H1 (cell line): ENCODE measurements at regions not wholly inside any gene's neighbourhood (a gene's known extent, or its start where the extent isn't known, plus 50 kb on each side); places are given as distances from the start of the nearest gene placed in this dataset.

Source experiments
- CTCF ChIA-PET: fragments of 300-600 bp; sonication (Branson Sonifier 250); formaldehyde crosslinking; loops from one replicate; lab custom pipeline; 2021; ENCODE audit not compliant: partially characterized antibody; lab: Charles Lee
- POLR2A ChIA-PET: fragments of 300-600 bp; sonication (Branson Sonifier 250); formaldehyde crosslinking; loops from one replicate; lab custom pipeline; 2021; ENCODE audit warnings: inconsistent platforms; ENCODE audit not compliant: partially characterized antibody; lab: Charles Lee
- DNase-seq, 2 experiments: peaks; one replicate each; pipeline versions ENCODE4 v3.0.0 to v3.0.0-alpha.2; 2010 to 2022; ENCODE audit warnings: low spot score in 2 of 2, low read depth in 1 of 2, mixed read lengths in 1 of 2
- FAIRE-seq: peaks from 2 replicates; lab custom pipeline; 2011; peaks lifted over from hg19 to GRCh38; lab: Jason Lieb, UNC
- H2AFZ ChIP-seq: 2 replicates; pipeline ENCODE4 v1.8.1; 2012; ENCODE audit warnings: low read length, inconsistent platforms
- H2AK5ac ChIP-seq: 2 replicates; pipeline ENCODE4 v1.6.1; 2013; ENCODE audit warnings: low read depth, low read length
- H2BK120ac ChIP-seq: replicated peaks from 2 replicates; pipeline ENCODE3; 2013; ENCODE audit warnings: low read depth, low read length, inconsistent platforms
- H2BK12ac ChIP-seq: 2 replicates; pipeline ENCODE4 v1.6.1; 2013; ENCODE audit warnings: low read depth, low read length
- H2BK15ac ChIP-seq: 2 replicates; pipeline ENCODE4 v1.6.1; 2013; ENCODE audit warnings: low read length
- H2BK20ac ChIP-seq: 2 replicates; pipeline ENCODE4 v1.6.1; 2013; ENCODE audit warnings: low read length
- H2BK5ac ChIP-seq: 2 replicates; pipeline ENCODE4 v1.6.1; 2013; ENCODE audit warnings: low read depth, low read length
- H3K14ac ChIP-seq: 2 replicates; pipeline ENCODE4 v1.6.1; 2013; ENCODE audit warnings: inconsistent platforms; ENCODE audit not compliant: insufficient read length
- H3K18ac ChIP-seq: 2 replicates; pipeline ENCODE4 v1.6.1; 2013; ENCODE audit warnings: low read length; ENCODE audit errors: extremely low read depth
- H3K23ac ChIP-seq: 2 replicates; pipeline ENCODE4 v1.6.1; 2013; ENCODE audit warnings: inconsistent platforms; ENCODE audit not compliant: insufficient read length
- H3K23me2 ChIP-seq: 2 replicates; pipeline ENCODE4 v1.6.1; 2013; ENCODE audit warnings: low read depth, low read length
- H3K27ac ChIP-seq: 2 replicates; pipeline ENCODE4 v1.6.1; 2011; ENCODE audit warnings: low read depth, low read length, inconsistent platforms
- H3K27me3 ChIP-seq, 4 experiments: replicated peaks in 1 of 4; 1 replicate in 1 of 4; 2 replicates in 3 of 4; pipeline versions ENCODE4 v1.6.1 to v1.8.1; 2011 to 2013; ENCODE audit warnings: low read length in 3 of 4, mild to moderate bottlenecking in 3 of 4, inconsistent platforms in 2 of 4, mixed read lengths in 2 of 4, moderate library complexity in 1 of 4; ENCODE audit not compliant: control insufficient read depth in 3 of 4, insufficient read depth in 3 of 4; ENCODE audit errors: extremely low read depth in 1 of 4
- H3K36me3 ChIP-seq, 4 experiments: 2 replicates each; pipeline versions ENCODE4 v1.6.1 to v1.8.1; 2011 to 2013; ENCODE audit warnings: mild to moderate bottlenecking in 4 of 4, low read length in 3 of 4, moderate library complexity in 2 of 4, control low read depth in 1 of 4, inconsistent platforms in 1 of 4; ENCODE audit not compliant: insufficient read depth in 4 of 4, control insufficient read depth in 2 of 4
- H3K4ac ChIP-seq: replicated peaks from 2 replicates; pipeline ENCODE3; 2013; ENCODE audit warnings: low read length, low read depth, mixed read lengths, inconsistent platforms; ENCODE audit not compliant: insufficient read length
- H3K4me1 ChIP-seq, 4 experiments: replicated peaks in 1 of 4; 1 replicate in 1 of 4; 2 replicates in 3 of 4; pipeline versions ENCODE4 v1.6.1 to v1.8.1; 2011 to 2013; ENCODE audit warnings: low read length in 3 of 4, inconsistent platforms in 2 of 4, mixed read lengths in 1 of 4; ENCODE audit not compliant: insufficient read depth in 4 of 4, control insufficient read depth in 3 of 4
- H3K4me2 ChIP-seq, 2 experiments: 2 replicates each; pipeline versions ENCODE4 v1.6.1 to v1.8.1; 2011 to 2013; ENCODE audit warnings: low read depth in 2 of 2, low read length in 2 of 2, control low read depth in 1 of 2, inconsistent platforms in 1 of 2, mild to moderate bottlenecking in 1 of 2; ENCODE audit not compliant: insufficient read depth in 1 of 2
- H3K4me3 ChIP-seq, 4 experiments: fragments of 200-600, 300-600 bp in 1 of 4; sonication (generic), shearing (Covaris generic), sonication (Bioruptor Twin) in 1 of 4; 2 replicates each; pipeline versions ENCODE4 v1.5.1 to v1.8.1; 2011 to 2016; ENCODE audit warnings: low read length in 4 of 4, low read depth in 3 of 4, control low read depth in 2 of 4, inconsistent platforms in 2 of 4, mild to moderate bottlenecking in 2 of 4, mixed read lengths in 1 of 4, moderate library complexity in 1 of 4; ENCODE audit not compliant: insufficient read depth in 2 of 4; ENCODE audit errors: extremely low read depth in 1 of 4
- H3K56ac ChIP-seq: replicated peaks from 2 replicates; pipeline ENCODE3; 2013; ENCODE audit warnings: low read depth, mild to moderate bottlenecking, mixed read lengths, low read length, inconsistent platforms; ENCODE audit not compliant: insufficient read length
- H3K79me1 ChIP-seq: 2 replicates; pipeline ENCODE4 v1.6.1; 2013; ENCODE audit warnings: low read depth, low read length, control low read depth
- H3K79me2 ChIP-seq, 2 experiments: 2 replicates each; pipeline versions ENCODE4 v1.6.1 to v1.8.1; 2012 to 2013; ENCODE audit warnings: low read length in 2 of 2, mild to moderate bottlenecking in 2 of 2, inconsistent platforms in 1 of 2; ENCODE audit not compliant: insufficient read depth in 2 of 2, control insufficient read depth in 1 of 2
- H3K9ac ChIP-seq, 4 experiments: replicated peaks in 1 of 4; 1 replicate in 1 of 4; 2 replicates in 3 of 4; pipeline versions ENCODE4 v1.6.1 to v1.8.1; 2011 to 2013; ENCODE audit warnings: low read depth in 3 of 4, low read length in 3 of 4, control low read depth in 2 of 4, mild to moderate bottlenecking in 2 of 4, moderate library complexity in 2 of 4, inconsistent platforms in 1 of 4; ENCODE audit errors: extremely low read depth in 1 of 4
- H3K9me3 ChIP-seq, 2 experiments: 2 replicates each; pipeline versions ENCODE4 v1.6.1 to v1.8.1; 2012 to 2013; ENCODE audit warnings: mild to moderate bottlenecking in 2 of 2, moderate library complexity in 2 of 2, control low read depth in 1 of 2, inconsistent platforms in 1 of 2, low read depth in 1 of 2, low read length in 1 of 2, mixed read lengths in 1 of 2; ENCODE audit not compliant: insufficient read depth in 2 of 2
- H4K20me1 ChIP-seq, 2 experiments: replicated peaks in 1 of 2; 2 replicates each; pipeline versions ENCODE3 to v1.8.1; 2011 to 2013; ENCODE audit warnings: inconsistent platforms in 2 of 2, low read length in 2 of 2, mild to moderate bottlenecking in 1 of 2; ENCODE audit not compliant: insufficient read depth in 2 of 2, control insufficient read depth in 1 of 2
- H4K5ac ChIP-seq: 2 replicates; pipeline ENCODE4 v1.6.1; 2013; ENCODE audit warnings: low read length, low read depth, mixed read lengths, inconsistent platforms; ENCODE audit not compliant: insufficient read length
- H4K8ac ChIP-seq: 2 replicates; pipeline ENCODE4 v1.8.0; 2013; ENCODE audit warnings: mild to moderate bottlenecking, moderate library complexity, low read length, inconsistent platforms; ENCODE audit not compliant: insufficient read depth; ENCODE audit errors: extremely low read depth
- H4K91ac ChIP-seq: replicated peaks from 2 replicates; pipeline ENCODE3; 2013; ENCODE audit warnings: low read length, mixed read lengths, inconsistent platforms; ENCODE audit not compliant: insufficient read length
- WGBS, 2 experiments: shearing (Covaris generic) in 1 of 2; methylation state at CpG; one replicate each; pipeline versions ENCODE4 v1.1.6 to v1.1.7; 2013 to 2015; ENCODE audit warnings: low lambda C conversion rate in 2 of 2, mixed read lengths in 2 of 2, inconsistent platforms in 1 of 2, low coverage in 1 of 2, missing lambda C conversion rate in 1 of 2; ENCODE audit not compliant: insufficient replicate concordance in 2 of 2, insufficient coverage in 1 of 2, insufficient read length in 1 of 2; ENCODE audit errors: extremely low coverage in 1 of 2, missing lambda C conversion rate in 1 of 2; 5-methylcytosine and 5-hydroxymethylcytosine counted together

GRCh38 chr3:146968204-146968651 lies 363.1 kb upstream of the PLSCR5 start:
- no peak overlapping the region for H2BK5ac ChIP-seq
- no peaks in the 10 kb centered on the region for H3K9me3 ChIP-seq
- H2BK20ac ChIP-seq: no peak overlapping the region
- H3K14ac ChIP-seq: no peak overlapping the region
- no peak overlapping the region for H2BK120ac ChIP-seq
- DNase-seq (peak in 1 of 2 experiments; percentile 5), FAIRE-seq (no peak)
- ChIA-PET CTCF (interaction anchor here (0.9 to 1.6 kb wide), 3 partner anchors 11 to 15 kb away, joined by 3 to 5 read pairs (median 4); no protein-coding TSS in a partner anchor), POLR2A (no interaction called here)
- H3K4me3 ChIP-seq: no peak overlapping the region
- no peaks in the 10 kb centered on the region for H3K79me2 ChIP-seq
- no peaks in the 10 kb centered on the region for H3K4me1 ChIP-seq
- H3K27ac ChIP-seq: no peak overlapping the region
- no peak overlapping the region for H3K18ac ChIP-seq
- no peaks in the 10 kb centered on the region for H3K36me3 ChIP-seq
- no peak overlapping the region for H2BK15ac ChIP-seq
- no peaks in the 10 kb centered on the region for H3K79me1 ChIP-seq
- H3K23me2 ChIP-seq: no peaks in the 10 kb centered on the region
- H3K56ac ChIP-seq: no peak overlapping the region
- no peak overlapping the region for H4K5ac ChIP-seq
- H2AFZ ChIP-seq: peak overlapping the region; percentile 0; the same call in 1 of the 2 replicates
- H2AK5ac ChIP-seq: no peak overlapping the region
- H2BK12ac ChIP-seq: no peak overlapping the region
- no peak overlapping the region for H3K9ac ChIP-seq
- no peak overlapping the region for H4K91ac ChIP-seq
- H3K4me2 ChIP-seq: no peak overlapping the region
- H4K20me1 ChIP-seq: no peaks in the 10 kb centered on the region
- H3K4ac ChIP-seq: no peak overlapping the region
- no peak overlapping the region for H4K8ac ChIP-seq
- WGBS, 2 experiments: 84% methylated on average over 1 of the region's 1 CpG; no CpG with 5 or more reads in 1 of the 2 experiments
- no peaks in the 10 kb centered on the region for H3K27me3 ChIP-seq
- no peak overlapping the region for H3K23ac ChIP-seq
